ENCODE measurements at regions not wholly inside any gene's neighbourhood (a gene's known extent, or its start where the extent isn't known, plus 50 kb on each side); places are given as distances from the start of the nearest gene placed in this dataset.
"Not testable (repeated sequence)": the region's sequence is repeated elsewhere in the genome, so short reads cannot be mapped to it uniquely, and the experiment has no call there.

GRCh38 chr1:181205901-181206300 is 117.4 kb downstream of the IER5 start:
- DNase-seq, result no peak

GRCh38 chr1:181206513-181206912 is 118.0 kb downstream of the IER5 start:
- DNase-seq, result no peak

- no peak for DNase-seq
These were observed 118.7 kb downstream of the IER5 start for GRCh38 chr1:181206979-181207790.

- no peak for DNase-seq
These were observed 119.6 kb downstream of the IER5 start for GRCh38 chr1:181208083-181208482.

- no peak for DNase-seq
These were observed 120.5 kb downstream of the IER5 start for GRCh38 chr1:181208967-181209366.

- DNase-seq, result no peak
These were observed 124.6 kb downstream of the IER5 start for GRCh38 chr1:181213056-181213455.

- DNase-seq, result no peak
These were observed 128.1 kb downstream of the IER5 start for GRCh38 chr1:181216591-181216994.

- DNase-seq, result no peak
These were observed 131.4 kb downstream of the IER5 start for GRCh38 chr1:181219938-181220337.

GRCh38 chr1:181221078-181221477 is 132.6 kb downstream of the IER5 start:
- no peak for DNase-seq

GRCh38 chr1:181222972-181223505 is 134.5 kb downstream of the IER5 start:
- no peak for DNase-seq

GRCh38 chr1:181226728-181227127 is 138.2 kb downstream of the IER5 start:
- DNase-seq, result not testable (repeated sequence)

- DNase-seq, result no peak
These were observed 150.6 kb downstream of the IER5 start for GRCh38 chr1:181239086-181239485.

- not testable (repeated sequence) for DNase-seq
These were observed 157.8 kb downstream of the IER5 start for GRCh38 chr1:181246320-181246719.

- DNase-seq, result not testable (repeated sequence)
These were observed 159.9 kb downstream of the IER5 start for GRCh38 chr1:181248361-181248760.

- DNase-seq, result no peak
These were observed 160.7 kb downstream of the IER5 start for GRCh38 chr1:181249186-181249585.

GRCh38 chr1:181250038-181250437 is 161.5 kb downstream of the IER5 start:
- DNase-seq, result no peak

GRCh38 chr1:181251001-181251712 is 162.7 kb downstream of the IER5 start:
- DNase-seq, result no peak

GRCh38 chr1:181251713-181252075 is 163.2 kb downstream of the IER5 start:
- no peak for DNase-seq

- DNase-seq, result not testable (repeated sequence)
These were observed 165.1 kb downstream of the IER5 start for GRCh38 chr1:181253601-181254000.

- no peak for DNase-seq
These were observed 166.9 kb downstream of the IER5 start for GRCh38 chr1:181255270-181255929.

- no peak for DNase-seq
These were observed 168.6 kb downstream of the IER5 start for GRCh38 chr1:181257117-181257516.

GRCh38 chr1:181259026-181259745 is 170.7 kb downstream of the IER5 start:
- DNase-seq, result no peak

- DNase-seq, result no peak
These were observed 171.8 kb downstream of the IER5 start for GRCh38 chr1:181260271-181260670.
